Muscle of arm (tissue), 1 donor: ENCODE measurements at regions not wholly inside any gene's neighbourhood (a gene's known extent, or its start where the extent isn't known, plus 50 kb on each side); places are given as distances from the start of the nearest gene placed in this dataset.

Source experiments
- DNase-seq: peaks from one replicate; pipeline ENCODE4 v3.0.0-alpha.2; 2013

DNA sequence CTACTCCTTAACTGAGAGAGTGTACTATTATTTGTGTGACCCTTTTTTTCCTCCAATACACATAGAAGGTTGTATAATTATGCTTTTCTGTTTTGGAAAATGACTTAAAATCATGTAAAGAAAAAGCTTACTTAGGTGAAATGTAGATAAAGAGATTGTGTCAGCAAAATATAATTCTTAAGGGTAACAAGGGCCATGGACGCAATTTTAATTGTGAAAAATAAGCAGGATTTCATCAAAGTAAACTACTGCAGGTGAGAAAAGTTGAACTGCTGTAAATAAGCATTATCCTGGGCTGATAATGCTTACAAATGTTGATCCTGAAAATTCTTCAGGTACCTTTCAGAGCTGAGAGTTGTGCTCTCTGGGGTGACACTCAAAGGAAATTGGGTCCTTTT, 141.5 kb downstream of the RPIA start:
- no peak for DNase-seq

DNA sequence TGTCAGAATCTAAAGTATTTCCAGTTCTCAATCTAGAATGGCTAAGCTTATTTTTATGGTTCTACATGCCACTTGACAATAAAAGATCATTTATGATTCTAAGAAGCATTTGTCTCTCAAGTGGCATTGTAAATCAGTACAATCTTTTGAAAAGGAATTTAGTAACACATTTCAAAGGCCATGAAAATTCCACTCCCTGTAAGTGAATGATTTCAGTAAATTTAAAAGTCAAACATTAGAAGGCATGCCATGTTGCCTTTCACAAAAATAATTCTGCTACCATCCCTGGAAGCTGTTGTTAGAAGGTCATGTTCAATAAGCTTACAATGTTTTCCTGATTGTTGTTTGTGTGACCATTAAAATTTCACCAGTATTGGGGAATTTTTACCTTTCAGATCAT, 142.9 kb downstream of the RPIA start:
- no peak for DNase-seq

DNA sequence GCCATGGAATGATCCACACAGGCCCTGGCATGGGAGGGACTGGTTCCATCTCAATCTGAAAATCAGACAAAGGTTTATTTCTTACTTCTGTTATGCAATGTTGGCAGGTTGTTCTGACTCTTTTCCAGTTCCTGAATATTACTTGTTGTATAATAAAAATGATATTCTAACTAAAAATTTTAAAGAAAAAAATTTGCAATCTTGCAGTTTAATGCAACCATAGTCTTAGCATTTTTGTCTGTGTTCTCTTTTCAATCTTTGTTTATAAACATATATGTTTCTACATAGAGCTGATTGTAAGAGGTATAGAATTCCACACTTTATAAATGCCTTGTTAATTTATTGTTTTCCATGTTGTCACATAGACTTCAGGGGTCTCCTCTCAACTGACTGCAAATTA, 143.4 kb downstream of the RPIA start:
- no peak for DNase-seq

DNA sequence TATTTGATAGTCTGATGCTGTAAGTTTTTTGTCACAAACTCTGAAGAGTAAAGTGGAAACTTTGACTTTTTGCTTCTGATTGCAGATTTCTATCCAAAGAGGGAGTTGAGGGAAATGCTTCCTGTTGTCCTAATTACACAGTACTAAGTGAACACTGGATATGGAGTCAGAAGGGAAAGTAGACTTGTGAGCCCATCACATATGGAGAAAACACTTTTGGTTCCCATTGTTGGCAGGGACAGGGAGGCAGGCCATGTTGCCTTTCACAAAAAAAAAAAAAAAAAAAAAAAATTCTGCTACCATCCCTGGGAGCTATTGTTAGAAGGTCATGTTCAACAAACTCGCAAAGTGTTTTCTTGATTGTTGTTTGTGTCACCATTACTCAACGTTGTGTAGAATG, 144.3 kb downstream of the RPIA start:
- DNase-seq, result no peak

DNA sequence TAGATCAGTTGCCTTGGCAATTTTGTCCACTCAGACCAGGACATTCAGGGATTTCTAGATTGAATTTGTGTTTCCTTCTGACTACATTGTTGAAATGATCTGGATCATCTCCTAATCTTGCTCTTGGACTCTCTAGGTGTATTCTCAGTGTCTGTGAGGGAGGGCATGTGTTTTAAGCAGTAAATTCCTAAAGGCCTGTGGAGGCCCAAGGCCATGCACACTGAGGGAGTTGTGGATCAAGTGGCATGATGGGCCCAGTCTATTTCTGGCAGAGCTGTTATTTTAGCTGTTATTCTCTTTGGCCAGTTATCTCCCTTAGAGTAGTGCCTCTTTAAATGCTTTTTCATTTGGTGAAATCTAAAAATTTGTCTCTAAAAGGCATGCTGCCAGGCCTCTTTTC, 144.9 kb downstream of the RPIA start:
- DNase-seq, result no peak

DNA sequence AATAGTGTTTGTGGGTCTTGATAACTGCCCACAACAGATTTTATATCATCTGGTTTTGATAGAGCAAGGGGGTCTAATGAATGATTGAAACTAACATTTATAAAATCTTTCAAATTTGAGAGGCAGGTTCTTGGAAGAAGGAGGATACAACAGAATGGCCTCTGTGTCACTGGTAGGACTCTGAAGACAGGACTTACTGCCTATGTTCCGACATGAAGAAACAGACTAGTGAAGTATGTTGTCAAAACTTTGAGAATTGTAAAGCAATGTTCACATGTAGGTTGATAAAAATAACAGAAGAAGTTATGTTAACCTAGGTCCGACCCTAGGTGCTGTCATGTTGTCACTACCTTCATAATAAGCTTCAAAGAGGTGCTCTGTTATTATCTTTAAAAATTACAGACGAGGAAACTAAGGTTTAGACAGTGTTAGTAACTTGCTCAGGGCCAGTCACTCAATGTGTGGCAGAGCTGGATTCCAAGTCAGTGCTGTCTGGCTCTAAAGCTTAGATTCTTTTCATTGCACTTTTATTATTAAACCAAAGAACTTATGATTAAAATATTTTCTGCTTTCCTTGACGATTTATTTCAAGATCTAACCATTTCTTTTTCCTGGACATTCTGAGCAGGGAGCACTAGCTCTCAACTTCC, 146.2 kb downstream of the RPIA start:
- no peak for DNase-seq

DNA sequence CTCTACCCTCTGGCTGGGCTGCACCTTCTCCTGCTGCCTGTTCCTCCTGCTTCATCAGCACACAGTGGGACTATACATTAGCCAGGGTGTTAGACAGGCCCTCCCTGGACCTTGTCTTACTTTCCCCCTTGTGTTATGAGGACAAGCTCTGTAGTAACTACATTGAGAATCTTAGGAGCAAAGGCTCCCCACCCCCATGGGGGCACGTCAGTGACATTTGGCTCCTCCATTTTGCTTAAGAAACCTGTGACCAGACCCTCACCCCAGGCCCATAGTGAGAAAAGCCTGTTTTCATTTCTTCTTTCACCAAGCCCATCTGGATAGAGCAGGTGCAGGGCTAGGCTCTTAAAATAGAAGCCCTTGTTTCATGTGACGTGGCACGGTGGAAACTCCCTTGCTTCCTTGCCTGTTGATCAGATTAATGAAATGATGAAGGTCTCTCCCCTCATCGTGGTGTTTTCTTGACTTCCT, 146.7 kb downstream of the RPIA start:
- no peak for DNase-seq

DNA sequence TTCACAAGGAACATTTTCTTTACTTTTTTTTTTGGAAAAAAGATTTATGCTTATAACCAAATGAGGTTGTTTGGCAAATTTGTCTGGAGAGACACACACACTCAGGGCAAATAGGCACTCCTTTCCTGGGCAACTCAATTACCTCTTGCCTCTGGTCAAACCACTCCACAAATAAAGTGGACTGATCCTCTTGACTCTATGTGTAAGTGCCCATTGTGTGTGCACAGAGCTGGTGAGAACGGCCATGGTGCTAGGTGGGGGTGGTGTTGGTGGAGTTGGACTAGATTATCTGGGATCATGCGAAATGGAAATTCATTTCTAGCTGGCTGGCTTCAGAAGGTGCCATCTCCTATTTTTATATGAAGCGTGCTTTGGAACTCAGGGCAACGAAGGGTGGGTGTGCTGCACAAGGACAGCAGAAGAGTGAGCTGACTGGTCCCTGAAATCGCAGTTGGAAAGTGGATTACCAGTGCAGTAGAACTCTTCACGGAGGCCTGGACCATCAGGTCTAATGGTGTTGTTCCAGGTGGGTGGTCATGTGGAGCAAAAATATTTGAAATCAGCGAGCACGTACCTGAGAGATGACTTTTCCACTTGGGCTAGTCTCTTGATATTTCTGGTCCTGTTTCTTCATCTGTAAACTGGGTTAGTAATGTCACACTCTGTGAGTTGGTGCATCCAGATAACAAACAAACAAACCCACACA, 149.9 kb downstream of the RPIA start:
- DNase-seq, result no peak

DNA sequence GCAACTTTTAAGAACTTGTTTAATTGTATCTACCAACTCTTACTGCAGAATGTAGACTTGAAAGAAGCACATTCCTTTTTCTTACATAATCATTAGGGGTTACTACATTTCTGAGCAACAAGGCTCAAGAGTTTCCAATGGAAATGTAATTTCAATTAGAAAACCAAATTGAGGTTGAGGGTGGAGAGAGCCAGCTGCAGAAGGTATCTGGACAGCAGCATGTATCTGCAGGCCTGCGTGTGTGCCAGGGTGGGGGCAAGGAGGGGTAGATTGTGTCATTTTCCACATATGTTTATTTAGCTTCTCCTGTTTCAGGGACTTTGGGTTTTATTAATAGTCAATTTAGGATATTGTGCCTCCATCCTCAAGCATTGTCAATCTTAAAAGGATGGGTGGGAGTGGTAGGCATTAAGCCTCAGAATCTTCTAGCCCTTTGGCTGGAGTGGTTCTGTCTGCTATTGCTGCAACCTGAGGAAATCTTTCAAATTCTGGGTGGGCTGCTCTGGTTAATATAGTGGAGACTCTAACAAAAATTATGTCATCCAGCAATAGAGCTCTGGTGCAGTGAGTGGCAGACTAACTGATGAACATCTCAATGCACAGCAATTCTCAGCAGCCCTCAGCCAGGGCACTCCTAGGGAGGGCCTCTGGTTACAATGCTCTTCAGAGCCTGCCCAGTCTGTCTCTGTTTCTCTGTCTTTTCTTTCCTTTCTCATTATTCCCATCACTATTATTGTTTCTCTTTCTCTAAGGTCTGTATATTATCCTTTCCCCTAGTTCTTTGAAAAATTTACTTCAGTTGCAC, 151.4 kb downstream of the RPIA start:
- no peak for DNase-seq

DNA sequence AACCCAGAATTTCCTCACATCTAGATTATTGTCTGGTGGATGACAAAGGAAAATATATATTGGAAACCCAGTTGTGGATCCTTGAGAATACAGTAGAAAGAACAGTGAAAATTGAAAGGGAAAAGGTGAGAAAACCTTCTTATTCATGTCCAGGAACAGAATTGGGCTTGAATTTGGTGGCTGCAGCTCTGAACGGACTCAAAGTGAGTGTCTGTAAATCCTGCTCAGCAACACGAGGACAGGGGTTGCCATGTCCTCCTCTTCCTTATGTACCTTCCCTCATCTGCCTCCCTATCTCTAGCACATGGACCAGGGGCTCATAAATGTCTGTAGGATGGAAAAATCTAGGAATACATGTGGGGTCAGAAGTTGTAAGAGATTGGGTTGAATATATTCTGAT, 152.2 kb downstream of the RPIA start:
- DNase-seq, result no peak

DNA sequence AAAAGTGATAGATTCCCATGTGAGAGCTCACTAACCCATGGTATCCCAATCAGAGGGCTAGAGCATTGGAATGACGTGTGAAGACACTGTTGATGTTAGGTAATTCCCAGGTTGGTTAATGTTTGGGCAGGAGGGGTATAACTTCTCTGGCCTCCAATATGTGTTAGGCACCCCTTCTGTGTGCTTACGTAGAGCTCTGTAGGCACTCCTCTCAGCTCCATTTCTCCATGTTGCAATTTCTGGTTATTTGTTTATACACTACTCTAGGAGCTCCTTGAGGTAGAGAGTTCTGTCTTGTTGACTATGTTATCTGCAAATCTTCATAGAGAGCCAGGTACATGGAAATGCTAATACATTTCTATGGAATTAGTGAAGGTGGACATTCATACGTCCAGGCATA, 153.5 kb downstream of the RPIA start:
- DNase-seq, result no peak

DNA sequence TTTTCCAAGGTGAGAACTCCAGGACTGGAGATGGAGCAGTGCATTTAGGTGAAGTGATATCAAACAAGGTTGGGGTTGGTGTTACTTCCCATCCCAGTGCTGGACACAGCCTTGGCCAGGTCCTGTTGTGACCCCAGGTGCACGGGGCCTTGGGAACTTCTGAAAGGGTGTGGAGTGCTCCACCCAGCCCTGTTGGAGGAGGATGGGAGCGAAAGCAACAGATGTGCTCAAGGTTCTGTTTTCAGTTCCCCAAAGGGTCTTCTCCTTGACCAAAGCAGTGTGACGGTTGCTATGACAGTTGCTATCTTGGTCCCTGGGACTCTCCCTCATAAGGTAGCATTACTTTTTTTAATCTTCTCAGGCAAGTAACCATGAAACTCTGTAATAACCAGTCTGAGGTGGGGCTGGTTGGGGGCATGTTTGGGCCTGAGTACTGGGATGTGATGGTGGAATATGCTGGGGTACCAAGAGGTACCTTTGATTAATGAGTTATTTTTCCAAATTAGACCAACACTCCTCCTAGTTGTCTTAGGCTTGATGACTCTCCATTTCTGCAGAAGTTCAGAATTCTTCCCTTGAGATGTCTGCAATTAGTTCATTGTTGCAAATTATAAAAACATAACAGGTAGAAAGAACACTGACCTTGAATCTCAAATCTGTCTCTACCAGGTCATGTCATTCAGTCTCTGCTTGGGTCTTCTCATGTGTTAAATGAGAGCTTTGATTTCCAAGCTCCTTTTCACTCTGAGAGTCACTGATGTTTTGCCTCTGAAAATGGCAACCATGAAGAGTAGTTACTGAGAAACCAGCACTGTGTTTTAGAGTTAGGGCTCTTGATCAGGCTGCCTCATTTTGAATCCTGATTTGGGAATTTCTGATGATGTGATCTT, 154.5 kb downstream of the RPIA start:
- no peak for DNase-seq

DNA sequence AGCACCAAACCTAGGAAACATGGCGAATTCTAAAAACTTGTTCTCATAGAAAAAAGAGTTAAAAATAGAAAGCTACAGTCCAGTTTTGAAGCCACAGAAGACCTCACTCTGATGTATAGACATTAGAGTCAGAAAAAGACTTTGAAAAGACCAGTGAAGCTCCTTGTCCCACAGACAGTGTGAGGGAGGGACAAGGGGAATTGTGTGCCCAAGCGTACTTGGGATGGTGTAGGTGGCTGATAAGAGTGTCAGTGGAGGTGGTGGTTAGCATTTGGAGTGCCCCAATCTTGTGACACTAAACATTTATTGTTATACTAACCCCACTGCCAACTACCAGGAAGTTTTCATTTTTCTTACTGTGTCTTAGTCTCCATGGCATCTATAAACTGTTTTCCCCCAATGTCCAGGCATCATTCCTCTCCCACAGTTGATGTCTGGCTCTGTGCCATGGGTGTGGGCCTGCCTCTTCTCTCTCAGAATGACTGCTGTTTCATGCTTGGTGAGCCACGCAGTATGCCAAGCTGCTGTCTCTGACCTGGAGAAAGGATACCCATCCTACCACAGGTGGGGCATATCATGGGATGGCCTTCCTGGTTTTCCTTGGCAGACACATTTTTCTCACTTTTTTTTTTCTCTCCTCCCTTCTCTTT, 161.4 kb downstream of the RPIA start:
- DNase-seq, result no peak

DNA sequence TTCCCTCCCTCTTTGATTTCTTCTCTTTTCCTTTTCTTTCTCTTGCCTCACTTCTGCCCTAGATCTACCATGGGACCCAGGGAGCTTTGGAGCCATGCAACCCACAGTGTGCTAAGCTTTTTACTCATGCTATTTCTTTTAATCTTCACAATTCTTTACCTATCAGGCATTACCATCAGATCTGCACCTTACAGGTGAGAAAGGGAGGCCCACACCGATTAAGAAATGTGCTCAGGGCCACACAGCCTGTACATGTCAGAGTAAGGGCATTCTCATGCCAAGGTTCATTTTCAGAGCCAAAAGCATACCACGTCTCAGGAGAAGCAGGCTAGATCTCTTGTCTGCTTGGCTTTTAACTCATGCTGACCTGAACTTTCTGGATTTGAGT, 161.9 kb downstream of the RPIA start:
- no peak for DNase-seq

DNA sequence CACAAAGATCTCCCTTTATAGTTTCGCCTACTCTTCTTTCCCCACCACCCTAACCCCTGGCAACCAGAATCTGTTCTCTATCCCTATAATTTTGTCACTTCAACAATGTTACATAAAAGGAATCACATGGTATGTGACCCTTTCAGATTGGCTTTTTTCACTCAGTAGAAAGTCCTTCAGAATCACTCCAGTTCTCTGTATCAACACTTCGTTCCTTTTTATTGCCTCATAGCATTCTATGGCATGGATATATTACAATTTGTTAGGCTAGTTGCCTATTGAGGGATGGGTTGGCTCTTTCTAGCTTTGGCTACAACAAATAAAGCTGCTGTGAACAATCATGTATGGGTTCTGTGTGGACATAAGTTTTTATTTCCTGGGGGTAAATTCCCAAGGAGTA, 163.1 kb downstream of the RPIA start:
- DNase-seq, result no peak

DNA sequence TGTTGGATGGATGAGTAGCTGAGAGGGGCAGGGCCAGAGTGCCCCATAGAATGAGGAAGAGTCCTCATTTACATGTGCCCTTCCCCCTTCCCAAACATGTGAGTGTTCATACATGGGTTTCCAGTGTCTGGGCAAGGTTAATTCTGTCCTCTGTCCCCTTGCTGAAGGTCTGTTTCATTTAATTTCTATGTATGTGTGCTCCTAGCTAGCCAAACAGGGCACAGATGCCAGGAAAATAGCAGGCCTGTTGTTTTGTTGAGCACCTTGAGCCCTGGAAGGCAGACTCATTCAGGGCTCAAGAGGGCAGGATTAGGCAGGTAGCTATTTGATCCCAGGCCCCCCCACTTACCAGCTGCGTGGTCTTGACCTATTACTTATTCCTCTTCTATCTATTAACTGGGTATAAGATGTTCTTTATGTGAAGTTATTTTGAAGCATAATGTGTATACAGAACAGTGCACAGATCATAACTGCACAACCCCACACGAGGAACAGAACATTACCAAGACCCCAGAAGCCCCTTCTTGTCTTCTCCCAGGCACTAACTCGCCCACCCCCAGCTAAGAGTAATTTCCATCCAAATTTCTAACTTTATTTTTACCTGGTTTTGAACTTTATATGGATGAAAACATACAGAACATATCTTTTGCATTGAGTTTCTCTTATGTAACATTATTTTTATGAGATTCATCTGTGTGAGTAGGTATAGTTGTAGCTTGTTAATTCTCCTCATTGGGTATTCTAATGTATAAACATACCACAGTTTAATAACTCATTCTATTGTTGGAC, 164.3 kb downstream of the RPIA start:
- DNase-seq, result no peak

DNA sequence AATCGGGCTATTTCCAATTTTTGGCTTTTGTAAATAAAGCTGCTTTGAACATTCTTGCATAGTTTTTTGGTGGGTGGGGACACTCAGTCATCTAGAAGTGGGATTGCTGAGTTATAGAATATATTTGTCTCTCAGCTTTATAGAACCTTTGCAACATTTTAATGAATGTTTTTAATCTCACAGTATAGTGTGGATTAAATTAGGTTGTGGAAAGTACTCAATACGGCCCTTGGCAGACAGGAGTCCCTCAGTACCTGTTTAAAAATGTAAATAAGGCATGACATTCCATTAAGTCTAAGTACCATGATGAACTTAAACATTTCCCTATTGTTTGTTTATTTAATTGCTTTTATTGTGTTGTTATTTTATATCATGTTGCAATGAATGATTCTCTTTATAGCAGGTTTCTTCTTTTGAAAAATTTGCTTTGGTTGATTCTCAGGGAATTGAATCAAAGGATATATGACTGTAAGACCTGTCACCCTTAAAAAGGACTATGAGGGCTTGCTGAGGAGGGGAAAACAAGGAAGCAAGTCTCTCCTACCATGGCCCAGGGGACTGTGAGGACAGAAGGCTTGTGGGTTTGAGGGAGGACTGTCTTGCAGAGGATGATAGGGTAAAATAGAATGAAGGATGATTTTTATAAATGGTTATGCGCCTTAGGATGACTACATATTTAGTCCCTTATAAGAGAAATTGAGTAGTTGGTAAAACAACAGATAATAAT, 165.1 kb downstream of the RPIA start:
- no peak for DNase-seq

DNA sequence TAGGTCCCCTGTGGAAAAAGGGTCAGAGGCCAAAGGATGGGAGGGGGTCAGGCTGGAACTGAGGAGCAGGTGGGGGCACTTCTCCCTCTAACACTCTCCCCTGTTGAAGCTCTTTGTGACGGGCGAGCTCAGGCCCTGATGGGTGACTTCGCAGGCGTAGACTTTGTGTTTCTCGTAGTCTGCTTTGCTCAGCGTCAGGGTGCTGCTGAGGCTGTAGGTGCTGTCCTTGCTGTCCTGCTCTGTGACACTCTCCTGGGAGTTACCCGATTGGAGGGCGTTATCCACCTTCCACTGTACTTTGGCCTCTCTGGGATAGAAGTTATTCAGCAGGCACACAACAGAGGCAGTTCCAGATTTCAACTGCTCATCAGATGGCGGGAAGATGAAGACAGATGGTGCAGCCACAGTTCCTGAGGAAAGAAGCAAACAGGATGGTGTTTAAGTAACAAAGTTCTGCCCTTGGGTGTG, 165.8 kb downstream of the RPIA start:
- no peak for DNase-seq

DNA sequence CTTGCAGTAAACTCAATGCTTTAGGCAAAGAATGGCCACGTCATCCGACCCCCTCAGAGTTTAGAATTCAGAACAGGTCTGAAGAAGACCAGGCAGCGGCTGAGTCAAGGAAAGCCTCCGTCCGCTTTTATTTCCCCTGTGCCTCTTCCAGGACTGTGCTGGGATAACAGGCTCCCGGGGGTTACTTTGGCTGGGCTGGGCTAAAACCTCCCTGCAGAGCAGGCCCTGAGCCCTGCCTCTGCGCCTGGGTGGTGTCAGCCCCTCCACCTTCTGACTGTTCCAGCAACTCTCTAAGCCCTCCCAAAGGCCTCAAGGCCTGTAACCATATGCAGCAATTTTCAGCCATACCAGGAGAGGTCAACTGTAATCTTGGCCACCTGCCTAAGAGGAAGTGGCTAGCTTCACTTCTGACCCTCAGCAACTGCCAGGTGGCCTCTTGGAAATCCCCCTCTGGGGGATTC, 166.5 kb downstream of the RPIA start:
- peak; percentile 17 for DNase-seq

DNA sequence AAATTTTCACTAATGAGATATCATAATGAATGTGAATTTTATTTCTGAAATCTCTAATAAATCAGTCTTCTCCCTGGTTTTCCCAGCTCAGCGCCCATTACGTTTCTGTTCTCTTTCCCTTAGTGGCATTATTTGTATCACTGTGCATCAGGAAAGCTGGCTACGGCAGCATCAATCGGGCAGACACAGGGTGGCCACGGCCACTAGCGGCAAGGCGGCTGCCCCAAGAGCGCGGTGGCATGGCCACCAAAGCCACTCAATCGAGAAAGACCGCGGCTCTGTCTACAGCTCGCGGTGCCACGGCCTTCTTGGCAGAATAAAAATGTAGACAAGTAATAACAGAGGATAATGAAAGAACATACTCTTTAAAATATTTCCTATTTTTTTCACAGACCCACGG, 168.0 kb downstream of the RPIA start:
- DNase-seq, result no peak
